Endodermal cell (in vitro differentiated cells): ENCODE measurements at regions not wholly inside any gene's neighbourhood (a gene's known extent, or its start where the extent isn't known, plus 50 kb on each side); places are given as distances from the start of the nearest gene placed in this dataset.

ENCODE experiments used
- DNase-seq: peaks from one replicate; pipeline ENCODE4 v3.0.0-alpha.2; 2017
- H3K27ac ChIP-seq: 2 replicates; pipeline ENCODE4 v1.5.1; 2013; ENCODE audit warnings: mild to moderate bottlenecking, low read depth, low read length, moderate library complexity
- H3K27me3 ChIP-seq: 2 replicates; pipeline ENCODE4 v1.6.1; 2013; ENCODE audit warnings: mild to moderate bottlenecking, low read length, moderate library complexity; ENCODE audit not compliant: insufficient read depth, control insufficient read depth, poor library complexity, severe bottlenecking
- H3K36me3 ChIP-seq: 2 replicates; pipeline ENCODE4 v1.7.0; 2013; ENCODE audit warnings: mild to moderate bottlenecking, low read length, moderate library complexity; ENCODE audit not compliant: control insufficient read depth, insufficient read depth
- H3K4me1 ChIP-seq: one replicate; pipeline ENCODE4 v1.7.0; 2013; ENCODE audit warnings: low read length; ENCODE audit not compliant: control insufficient read depth, insufficient read depth
- H3K4me3 ChIP-seq: 2 replicates; pipeline ENCODE4 v1.5.1; 2013; ENCODE audit warnings: mild to moderate bottlenecking, low read length, moderate library complexity
- H3K9ac ChIP-seq: 2 replicates; pipeline ENCODE4 v1.6.1; 2013; ENCODE audit warnings: mild to moderate bottlenecking, low read length, moderate library complexity; ENCODE audit not compliant: poor library complexity, severe bottlenecking; ENCODE audit errors: extremely low read depth
- H3K9me3 ChIP-seq: 2 replicates; pipeline ENCODE4 v1.6.1; 2013; ENCODE audit warnings: mild to moderate bottlenecking, low read length, moderate library complexity; ENCODE audit not compliant: control insufficient read depth
- H3K27ac Mint-ChIP-seq: 2 replicates; pipeline ENCODE4 v1.8.0; 2020; ENCODE audit warnings: mixed read lengths
- H3K27me3 Mint-ChIP-seq: 2 replicates; pipeline ENCODE4 v1.8.0; 2021; ENCODE audit warnings: mild to moderate bottlenecking, mixed read lengths; ENCODE audit not compliant: insufficient read depth
- H3K36me3 Mint-ChIP-seq: 2 replicates; pipeline ENCODE4 v1.8.0; 2020; ENCODE audit warnings: low read depth, mixed read lengths
- H3K4me1 Mint-ChIP-seq: 2 replicates; pipeline ENCODE4 v1.8.0; 2020; ENCODE audit warnings: mixed read lengths
- H3K4me3 Mint-ChIP-seq: 2 replicates; pipeline ENCODE4 v1.8.0; 2020; ENCODE audit warnings: mild to moderate bottlenecking, moderate library complexity, mixed read lengths
- H3K9me3 Mint-ChIP-seq: 2 replicates; pipeline ENCODE4 v1.8.0; 2020; ENCODE audit warnings: mild to moderate bottlenecking, mixed read lengths
- WGBS, 2 experiments: methylation state at CpG; one replicate each; pipeline versions ENCODE4 v1.1.5 to v1.1.7; 2013; ENCODE audit warnings: missing lambda C conversion rate in 2 of 2, mixed read lengths in 1 of 2; ENCODE audit not compliant: insufficient coverage in 1 of 2, insufficient read length in 1 of 2; 5-methylcytosine and 5-hydroxymethylcytosine counted together
- TF ChIP-seq, protein P1 (sequence below): fragments of 200-600 bp; sonication (generic); conservative IDR thresholded peaks from 2 replicates; pipeline ENCODE4 v1.5.0; 2021; ENCODE audit warnings: antibody characterized with exemption, mild to moderate bottlenecking

DNA sequence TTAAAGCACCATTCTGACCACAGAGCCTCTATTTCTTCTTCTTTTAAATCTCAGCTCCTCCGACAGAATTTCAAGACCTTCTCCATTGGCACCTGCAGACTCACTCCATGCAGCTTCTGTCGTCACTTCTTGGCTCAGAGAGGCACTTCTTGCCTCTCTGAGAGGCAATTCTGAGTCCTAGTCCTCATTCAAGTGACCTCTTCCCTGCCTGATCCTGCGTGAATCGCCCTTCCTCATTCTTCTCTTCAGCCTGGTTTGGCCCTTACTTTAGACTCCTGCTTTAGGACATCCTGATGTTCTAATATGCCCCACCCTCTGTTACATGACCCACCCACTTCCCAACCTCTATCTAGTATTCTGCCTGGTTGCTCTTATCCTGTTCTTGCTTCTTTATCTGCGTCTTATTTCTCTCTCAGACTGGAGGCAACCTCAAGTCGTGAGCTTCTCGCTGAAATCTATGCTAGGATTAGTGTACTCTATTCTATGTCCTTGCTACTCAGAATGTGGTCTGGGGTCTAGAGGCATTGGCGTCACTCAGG is 55.6 kb upstream of the CISTR start:
- Histone ChIP-seq H3K27me3 (peaks cover 100% of the 10 kb centered on the region), H3K9ac (no peak overlapping the region), H3K4me1 (no peaks in the 10 kb centered on the region), H3K27ac (no peak overlapping the region), H3K36me3 (no peaks in the 10 kb centered on the region), H3K9me3 (no peaks in the 10 kb centered on the region), H3K4me3 (no peak overlapping the region)
- H3K4me3 Mint-ChIP-seq = no peak overlapping the region
- no peaks in the 10 kb centered on the region for H3K9me3 Mint-ChIP-seq
- no peak overlapping the region for H3K27ac Mint-ChIP-seq
- 86 to 87% methylated on average over 6 to 8 of the region's 8 CpGs for WGBS, 2 experiments
- peaks cover 8% of the 10 kb centered on the region for H3K4me1 Mint-ChIP-seq
- no peaks in the 10 kb centered on the region for H3K36me3 Mint-ChIP-seq
- TF ChIP-seq, protein P1, sequence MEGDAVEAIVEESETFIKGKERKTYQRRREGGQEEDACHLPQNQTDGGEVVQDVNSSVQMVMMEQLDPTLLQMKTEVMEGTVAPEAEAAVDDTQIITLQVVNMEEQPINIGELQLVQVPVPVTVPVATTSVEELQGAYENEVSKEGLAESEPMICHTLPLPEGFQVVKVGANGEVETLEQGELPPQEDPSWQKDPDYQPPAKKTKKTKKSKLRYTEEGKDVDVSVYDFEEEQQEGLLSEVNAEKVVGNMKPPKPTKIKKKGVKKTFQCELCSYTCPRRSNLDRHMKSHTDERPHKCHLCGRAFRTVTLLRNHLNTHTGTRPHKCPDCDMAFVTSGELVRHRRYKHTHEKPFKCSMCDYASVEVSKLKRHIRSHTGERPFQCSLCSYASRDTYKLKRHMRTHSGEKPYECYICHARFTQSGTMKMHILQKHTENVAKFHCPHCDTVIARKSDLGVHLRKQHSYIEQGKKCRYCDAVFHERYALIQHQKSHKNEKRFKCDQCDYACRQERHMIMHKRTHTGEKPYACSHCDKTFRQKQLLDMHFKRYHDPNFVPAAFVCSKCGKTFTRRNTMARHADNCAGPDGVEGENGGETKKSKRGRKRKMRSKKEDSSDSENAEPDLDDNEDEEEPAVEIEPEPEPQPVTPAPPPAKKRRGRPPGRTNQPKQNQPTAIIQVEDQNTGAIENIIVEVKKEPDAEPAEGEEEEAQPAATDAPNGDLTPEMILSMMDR = no peak
- no peak for DNase-seq
- H3K27me3 Mint-ChIP-seq = peaks cover 21% of the 10 kb centered on the region

DNA sequence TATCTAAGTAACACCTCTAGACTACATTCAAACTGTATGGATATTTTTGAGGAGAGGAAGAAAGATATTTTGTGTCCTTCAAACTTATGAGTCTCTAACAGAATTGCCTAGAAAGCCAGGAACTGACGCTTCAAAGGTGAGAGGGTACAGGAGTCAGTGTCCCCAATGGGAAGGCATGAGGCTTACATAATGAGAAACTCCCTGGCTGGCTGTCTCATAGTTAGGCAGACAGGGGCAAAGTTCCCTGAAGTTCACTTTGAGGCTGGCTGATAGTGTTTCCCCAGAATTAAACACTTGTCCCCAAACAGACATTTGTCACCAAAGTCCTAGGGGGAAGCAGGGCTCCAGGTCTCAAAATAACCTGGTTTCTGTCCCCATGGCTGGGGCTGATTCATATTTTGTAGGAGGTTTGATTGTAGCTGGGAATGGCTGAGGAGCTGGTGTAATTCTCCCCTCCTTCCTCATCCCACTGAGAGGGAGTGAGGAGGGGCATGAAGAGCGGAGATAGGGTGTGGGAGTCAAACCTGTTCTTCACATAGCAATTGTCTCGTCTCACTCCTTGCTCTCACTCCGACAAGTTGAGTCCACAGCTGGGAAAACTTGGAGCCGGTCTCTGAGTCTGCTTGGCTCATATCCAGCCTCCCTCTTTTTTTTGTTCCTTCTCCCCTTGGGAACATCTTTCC is 56.4 kb upstream of the CISTR start:
- peaks cover 100% of the 10 kb centered on the region for H3K27me3 ChIP-seq
- Mint-ChIP-seq H3K27me3 (peaks cover 13% of the 10 kb centered on the region), H3K27ac (no peak overlapping the region), H3K9me3 (no peaks in the 10 kb centered on the region), H3K36me3 (no peaks in the 10 kb centered on the region), H3K4me3 (no peak overlapping the region), H3K4me1 (peaks cover 8% of the 10 kb centered on the region)
- H3K36me3 ChIP-seq = no peaks in the 10 kb centered on the region
- 75 to 88% methylated on average over 2 to 5 of the region's 5 CpGs for WGBS, 2 experiments
- no peak overlapping the region for H3K27ac ChIP-seq
- H3K4me1 ChIP-seq = no peaks in the 10 kb centered on the region
- no peaks in the 10 kb centered on the region for H3K9me3 ChIP-seq
- no peak overlapping the region for H3K4me3 ChIP-seq
- no peak overlapping the region for H3K9ac ChIP-seq
- DNase-seq = no peak
- TF ChIP-seq, protein P1 = no peak

DNA sequence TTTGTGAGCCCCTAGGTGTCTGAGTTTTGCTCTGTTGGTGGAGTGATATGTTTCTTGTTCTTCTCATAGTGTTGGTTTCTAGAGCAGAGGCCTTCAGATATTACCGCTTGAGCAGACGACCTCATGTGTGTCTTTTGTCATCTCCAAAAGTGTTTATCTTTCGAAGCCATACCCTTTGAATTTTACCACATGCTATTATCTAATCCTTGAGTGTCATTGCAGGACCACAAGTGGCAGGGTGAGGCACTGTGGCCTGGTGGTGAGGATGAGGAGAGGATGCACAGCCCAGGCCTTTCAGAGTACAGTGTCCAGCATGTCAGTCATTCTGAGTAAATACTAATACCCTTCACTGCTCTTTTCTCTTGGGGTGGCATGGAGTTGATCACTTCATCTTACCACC is 57.2 kb upstream of the CISTR start:
- H3K4me1 Mint-ChIP-seq = peaks cover 8% of the 10 kb centered on the region
- no peak overlapping the region for H3K27ac Mint-ChIP-seq
- TF ChIP-seq, protein P1 = no peak
- Histone ChIP-seq H3K9me3 (no peaks in the 10 kb centered on the region), H3K27me3 (peaks cover 94% of the 10 kb centered on the region), H3K9ac (no peak overlapping the region), H3K4me1 (no peaks in the 10 kb centered on the region), H3K4me3 (no peak overlapping the region), H3K36me3 (no peaks in the 10 kb centered on the region), H3K27ac (no peak overlapping the region)
- H3K27me3 Mint-ChIP-seq = peaks cover 7% of the 10 kb centered on the region
- no peak overlapping the region for H3K4me3 Mint-ChIP-seq
- DNase-seq = no peak
- no peaks in the 10 kb centered on the region for H3K36me3 Mint-ChIP-seq
- WGBS, 2 experiments = 56 to 100% methylated on average over 1 to 3 of the region's 3 CpGs
- H3K9me3 Mint-ChIP-seq = no peaks in the 10 kb centered on the region
